ENCODE measurements at regions not wholly inside any gene's neighbourhood (a gene's known extent, or its start where the extent isn't known, plus 50 kb on each side); places are given as distances from the start of the nearest gene placed in this dataset.

DNA sequence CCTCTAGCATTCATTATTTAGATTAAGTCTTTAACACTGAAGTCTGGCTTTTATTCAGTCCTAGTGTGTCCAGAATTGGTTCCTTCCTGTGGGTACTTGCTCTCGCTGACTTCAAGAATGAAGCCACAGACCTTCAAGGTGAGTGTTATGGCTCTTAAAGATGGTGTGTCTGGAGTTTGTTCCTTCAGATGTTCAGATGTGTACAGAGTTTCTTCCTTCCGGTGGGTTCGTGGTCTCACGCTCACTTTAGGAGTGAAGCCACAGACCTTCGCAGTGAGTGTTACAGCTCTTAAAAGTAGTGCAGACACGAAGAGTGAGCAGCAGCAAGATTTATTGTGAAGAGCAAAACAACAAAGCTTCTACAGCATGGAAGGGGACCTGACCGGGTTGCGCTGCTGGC is 860.6 kb downstream of the STIM2 start:
- intact Hi-C loops (cut with DNase I; ENCODE audit: low total_unique reads), result no loop called here
- no peak overlapping the region for H3K4me3 ChIP-seq
- no peaks in the 10 kb centered on the region for H3K4me1 ChIP-seq
- no peaks in the 10 kb centered on the region for H3K9me3 ChIP-seq
- DNase-seq (ENCODE audit: low spot score in 2 of 2), result no peak
- no peaks in the 10 kb centered on the region for H3K36me3 ChIP-seq
- TF ChIP-seq, protein P1, sequence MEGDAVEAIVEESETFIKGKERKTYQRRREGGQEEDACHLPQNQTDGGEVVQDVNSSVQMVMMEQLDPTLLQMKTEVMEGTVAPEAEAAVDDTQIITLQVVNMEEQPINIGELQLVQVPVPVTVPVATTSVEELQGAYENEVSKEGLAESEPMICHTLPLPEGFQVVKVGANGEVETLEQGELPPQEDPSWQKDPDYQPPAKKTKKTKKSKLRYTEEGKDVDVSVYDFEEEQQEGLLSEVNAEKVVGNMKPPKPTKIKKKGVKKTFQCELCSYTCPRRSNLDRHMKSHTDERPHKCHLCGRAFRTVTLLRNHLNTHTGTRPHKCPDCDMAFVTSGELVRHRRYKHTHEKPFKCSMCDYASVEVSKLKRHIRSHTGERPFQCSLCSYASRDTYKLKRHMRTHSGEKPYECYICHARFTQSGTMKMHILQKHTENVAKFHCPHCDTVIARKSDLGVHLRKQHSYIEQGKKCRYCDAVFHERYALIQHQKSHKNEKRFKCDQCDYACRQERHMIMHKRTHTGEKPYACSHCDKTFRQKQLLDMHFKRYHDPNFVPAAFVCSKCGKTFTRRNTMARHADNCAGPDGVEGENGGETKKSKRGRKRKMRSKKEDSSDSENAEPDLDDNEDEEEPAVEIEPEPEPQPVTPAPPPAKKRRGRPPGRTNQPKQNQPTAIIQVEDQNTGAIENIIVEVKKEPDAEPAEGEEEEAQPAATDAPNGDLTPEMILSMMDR (IDR thresholded peaks at IDR 0.05), result no peak
- TF ChIP-seq POLR2AphosphoS5 (IDR thresholded peaks at IDR 0.05), result no peak
- TF ChIP-seq POLR2A (IDR thresholded peaks at IDR 0.05), result no peak
- H3K27ac ChIP-seq, result no peak overlapping the region
- H3K27me3 ChIP-seq, result no peaks in the 10 kb centered on the region

GRCh38 chr4:27728892-27729291 is 868.3 kb downstream of the STIM2 start:
- H3K4me3 ChIP-seq, result no peak overlapping the region
- TF ChIP-seq POLR2AphosphoS5 (IDR thresholded peaks at IDR 0.05), result no peak
- no peak for TF ChIP-seq POLR2A (IDR thresholded peaks at IDR 0.05)
- TF ChIP-seq, protein P1 (IDR thresholded peaks at IDR 0.05), result no peak
- H3K9me3 ChIP-seq, result no peaks in the 10 kb centered on the region
- H3K27me3 ChIP-seq, result no peaks in the 10 kb centered on the region
- H3K36me3 ChIP-seq, result no peaks in the 10 kb centered on the region
- DNase-seq (ENCODE audit: low spot score in 2 of 2), result no peak
- H3K4me1 ChIP-seq, result no peaks in the 10 kb centered on the region
- intact Hi-C loops (cut with DNase I; ENCODE audit: low total_unique reads), result no loop called here
- no peak overlapping the region for H3K27ac ChIP-seq

DNA sequence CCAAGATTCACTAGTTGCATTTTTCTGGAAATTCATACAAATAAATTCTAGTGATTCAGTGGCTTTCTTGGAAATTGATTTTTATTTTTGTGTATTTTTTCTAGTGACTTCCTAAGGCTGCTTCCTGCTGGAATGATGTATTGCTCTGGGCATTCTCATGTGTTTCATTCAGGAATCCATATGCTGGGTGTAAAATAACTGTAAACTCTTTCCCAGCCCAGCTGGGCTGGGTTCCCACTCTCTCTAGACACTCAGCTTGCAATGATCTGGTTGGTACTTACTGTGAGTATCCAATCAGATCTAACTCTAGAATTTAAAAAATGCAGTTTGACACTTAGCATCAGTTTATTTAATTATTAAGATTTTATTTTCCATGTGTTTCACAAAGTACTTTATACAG is 882.2 kb downstream of the STIM2 start:
- H3K4me3 ChIP-seq, result no peak overlapping the region
- peaks cover 0 to 11% of the 10 kb centered on the region in 2 donors for H3K9me3 ChIP-seq
- TF ChIP-seq, protein P1 (IDR thresholded peaks at IDR 0.05), result no peak
- no peak for TF ChIP-seq POLR2AphosphoS5 (IDR thresholded peaks at IDR 0.05)
- DNase-seq (ENCODE audit: low spot score in 2 of 2), result no peak
- no peaks in the 10 kb centered on the region for H3K4me1 ChIP-seq
- intact Hi-C loops (cut with DNase I; ENCODE audit: low total_unique reads), result no loop called here
- no peaks in the 10 kb centered on the region for H3K27me3 ChIP-seq
- H3K27ac ChIP-seq, result no peak overlapping the region
- no peaks in the 10 kb centered on the region for H3K36me3 ChIP-seq

- Histone ChIP-seq H3K27me3 (no peaks in the 10 kb centered on the region), H3K4me3 (no peak overlapping the region), H3K9me3 (no peaks in the 10 kb centered on the region), H3K36me3 (no peaks in the 10 kb centered on the region), H3K27ac (no peak overlapping the region), H3K4me1 (no peaks in the 10 kb centered on the region)
- intact Hi-C loops (cut with DNase I; ENCODE audit: low total_unique reads), result no loop called here
- TF ChIP-seq POLR2A (IDR thresholded peaks at IDR 0.05), result no peak
- TF ChIP-seq POLR2AphosphoS5 (IDR thresholded peaks at IDR 0.05), result no peak
- no peak for DNase-seq (ENCODE audit: low spot score in 2 of 2)
Measured at GRCh38 chr4:27759611-27760575, 899.3 kb downstream of the STIM2 start.

DNA sequence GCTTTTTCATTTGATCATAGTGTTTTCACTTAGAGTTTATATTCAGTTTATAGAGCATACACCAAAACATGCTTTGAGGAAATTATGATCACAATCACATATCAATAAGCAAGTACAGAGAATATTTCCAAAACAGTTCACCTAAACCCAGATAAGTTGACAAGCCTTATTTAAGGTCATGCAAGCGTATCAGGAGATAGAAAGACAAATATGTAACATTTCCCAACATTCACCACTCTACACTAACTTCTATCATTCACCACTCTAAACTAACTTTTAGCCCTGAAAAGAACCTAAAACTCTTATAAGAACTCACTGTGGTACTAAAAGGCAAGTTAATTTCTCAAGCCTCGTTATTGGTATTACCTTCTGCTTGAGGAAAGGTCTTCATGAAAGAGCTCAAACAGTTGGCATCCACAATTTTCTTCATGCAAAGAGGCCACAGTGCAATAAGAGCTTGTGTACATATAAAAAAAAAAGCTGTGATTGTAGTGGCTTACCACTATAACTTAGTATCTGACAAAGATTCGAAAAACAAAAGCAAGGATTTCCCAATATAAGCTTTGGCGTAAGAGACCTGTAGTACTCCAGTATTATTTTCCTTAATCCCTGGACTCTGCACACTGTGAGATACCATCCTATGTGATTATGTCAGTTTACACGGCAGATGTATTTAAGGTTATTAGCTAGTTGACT is 903.3 kb downstream of the STIM2 start:
- Histone ChIP-seq H3K27ac (no peak overlapping the region), H3K36me3 (no peaks in the 10 kb centered on the region), H3K27me3 (no peaks in the 10 kb centered on the region), H3K4me3 (no peak overlapping the region), H3K9me3 (no peaks in the 10 kb centered on the region), H3K4me1 (no peaks in the 10 kb centered on the region)
- intact Hi-C loops (cut with DNase I; ENCODE audit: low total_unique reads), result no loop called here
- no peak for DNase-seq (ENCODE audit: low spot score in 2 of 2)
- TF ChIP-seq POLR2A (IDR thresholded peaks at IDR 0.05) (no peak), POLR2AphosphoS5 (IDR thresholded peaks at IDR 0.05) (no peak)
- TF ChIP-seq, protein P1 (IDR thresholded peaks at IDR 0.05), result no peak
